ENCODE measurements at regions not wholly inside any gene's neighbourhood (a gene's known extent, or its start where the extent isn't known, plus 50 kb on each side); places are given as distances from the start of the nearest gene placed in this dataset.

- H3K4me3 Mint-ChIP-seq: no peak overlapping the region
These were observed 144.7 kb upstream of the SHB start for GRCh38 chr9:38213631-38214299.

GRCh38 chr9:38212016-38212415 lies 143.0 kb upstream of the SHB start:
- no peak for ATAC-seq
- H3K9me3 Mint-ChIP-seq: no peaks in the 10 kb centered on the region
- H3K4me3 Mint-ChIP-seq: no peak overlapping the region
- no peaks in the 10 kb centered on the region for H3K4me1 Mint-ChIP-seq
- no peak overlapping the region for H3K27ac Mint-ChIP-seq
- DNase-seq (ENCODE audit: low spot score in 2 of 2): no peak
- H3K36me3 Mint-ChIP-seq: no peaks in the 10 kb centered on the region

More at GRCh38 chr9:38213631-38214299, 144.7 kb upstream of the SHB start:
- DNase-seq (ENCODE audit: low spot score in 2 of 2): no peak
- Mint-ChIP-seq H3K9me3 (no peaks in the 10 kb centered on the region), H3K4me1 (no peaks in the 10 kb centered on the region), H3K27ac (no peak overlapping the region), H3K36me3 (no peaks in the 10 kb centered on the region)
- no peak for ATAC-seq

- no peaks in the 10 kb centered on the region for H3K9me3 Mint-ChIP-seq
These were observed 142.0 kb upstream of the SHB start for GRCh38 chr9:38211002-38211401.

GRCh38 chr9:38208206-38208901 lies 139.3 kb upstream of the SHB start:
- no peak overlapping the region for H3K27ac Mint-ChIP-seq
- no peak for DNase-seq (ENCODE audit: low spot score in 2 of 2)
- H3K36me3 Mint-ChIP-seq: no peaks in the 10 kb centered on the region
- no peak for ATAC-seq
- no peak overlapping the region for H3K4me3 Mint-ChIP-seq
- H3K9me3 Mint-ChIP-seq: no peaks in the 10 kb centered on the region
- H3K4me1 Mint-ChIP-seq: no peaks in the 10 kb centered on the region

More at GRCh38 chr9:38211002-38211401, 142.0 kb upstream of the SHB start:
- Mint-ChIP-seq H3K4me3 (no peak overlapping the region), H3K27ac (no peak overlapping the region), H3K4me1 (no peaks in the 10 kb centered on the region), H3K36me3 (no peaks in the 10 kb centered on the region)
- no peak for ATAC-seq
- no peak for DNase-seq (ENCODE audit: low spot score in 2 of 2)

GRCh38 chr9:38207247-38207778 lies 138.3 kb upstream of the SHB start:
- ATAC-seq (no peak), DNase-seq (ENCODE audit: low spot score in 2 of 2) (no peak)
- Mint-ChIP-seq H3K36me3 (no peaks in the 10 kb centered on the region), H3K4me1 (no peaks in the 10 kb centered on the region), H3K9me3 (no peaks in the 10 kb centered on the region), H3K4me3 (no peak overlapping the region), H3K27ac (no peak overlapping the region)

- Mint-ChIP-seq H3K27ac (no peak overlapping the region), H3K36me3 (no peaks in the 10 kb centered on the region), H3K4me3 (no peak overlapping the region), H3K4me1 (no peaks in the 10 kb centered on the region), H3K9me3 (no peaks in the 10 kb centered on the region)
- ATAC-seq (no peak), DNase-seq (ENCODE audit: low spot score in 2 of 2) (no peak)
These were observed 136.3 kb upstream of the SHB start for GRCh38 chr9:38205279-38205678.

GRCh38 chr9:38202336-38202938 lies 133.4 kb upstream of the SHB start:
- Mint-ChIP-seq H3K4me1 (no peaks in the 10 kb centered on the region), H3K27ac (no peak overlapping the region), H3K9me3 (no peaks in the 10 kb centered on the region), H3K4me3 (no peak overlapping the region), H3K36me3 (no peaks in the 10 kb centered on the region)
- ATAC-seq (no peak), DNase-seq (ENCODE audit: low spot score in 2 of 2) (no peak)

- no peak for DNase-seq (ENCODE audit: low spot score in 2 of 2)
- H3K27ac Mint-ChIP-seq: no peak overlapping the region
These were observed 132.8 kb upstream of the SHB start for GRCh38 chr9:38201844-38202243.

GRCh38 chr9:38200431-38200830 lies 131.4 kb upstream of the SHB start:
- DNase-seq (ENCODE audit: low spot score in 2 of 2) (no peak), ATAC-seq (no peak)
- no peaks in the 10 kb centered on the region for H3K4me1 Mint-ChIP-seq
- no peak overlapping the region for H3K27ac Mint-ChIP-seq
- no peaks in the 10 kb centered on the region for H3K36me3 Mint-ChIP-seq
- no peaks in the 10 kb centered on the region for H3K9me3 Mint-ChIP-seq
- H3K4me3 Mint-ChIP-seq: no peak overlapping the region

More at GRCh38 chr9:38201844-38202243, 132.8 kb upstream of the SHB start:
- Mint-ChIP-seq H3K4me1 (no peaks in the 10 kb centered on the region), H3K9me3 (no peaks in the 10 kb centered on the region), H3K4me3 (no peak overlapping the region), H3K36me3 (no peaks in the 10 kb centered on the region)
- ATAC-seq: no peak

GRCh38 chr9:38198140-38198539 lies 129.1 kb upstream of the SHB start:
- no peaks in the 10 kb centered on the region for H3K9me3 Mint-ChIP-seq
- no peak overlapping the region for H3K27ac Mint-ChIP-seq
- no peak overlapping the region for H3K4me3 Mint-ChIP-seq
- DNase-seq (ENCODE audit: low spot score in 2 of 2) (no peak), ATAC-seq (no peak)
- H3K4me1 Mint-ChIP-seq: no peaks in the 10 kb centered on the region
- no peaks in the 10 kb centered on the region for H3K36me3 Mint-ChIP-seq

- ATAC-seq (no peak), DNase-seq (ENCODE audit: low spot score in 2 of 2) (no peak)
- Mint-ChIP-seq H3K36me3 (no peaks in the 10 kb centered on the region), H3K4me1 (no peaks in the 10 kb centered on the region), H3K4me3 (no peak overlapping the region), H3K27ac (no peak overlapping the region), H3K9me3 (no peaks in the 10 kb centered on the region)
These were observed 127.7 kb upstream of the SHB start for GRCh38 chr9:38196714-38197113.

- no peak overlapping the region for H3K27ac Mint-ChIP-seq
- ATAC-seq (no peak), DNase-seq (ENCODE audit: low spot score in 2 of 2) (no peak)
- H3K36me3 Mint-ChIP-seq: no peaks in the 10 kb centered on the region
- no peak overlapping the region for H3K4me3 Mint-ChIP-seq
- no peaks in the 10 kb centered on the region for H3K9me3 Mint-ChIP-seq
- H3K4me1 Mint-ChIP-seq: no peaks in the 10 kb centered on the region
These were observed 126.7 kb upstream of the SHB start for GRCh38 chr9:38195737-38196161.

GRCh38 chr9:38194870-38195269 lies 125.8 kb upstream of the SHB start:
- ATAC-seq (no peak), DNase-seq (ENCODE audit: low spot score in 2 of 2) (no peak)
- no peak overlapping the region for H3K27ac Mint-ChIP-seq
- no peaks in the 10 kb centered on the region for H3K4me1 Mint-ChIP-seq
- H3K4me3 Mint-ChIP-seq: no peak overlapping the region
- H3K36me3 Mint-ChIP-seq: no peaks in the 10 kb centered on the region
- no peaks in the 10 kb centered on the region for H3K9me3 Mint-ChIP-seq

GRCh38 chr9:38192731-38193265 lies 123.8 kb upstream of the SHB start:
- no peaks in the 10 kb centered on the region for H3K4me1 Mint-ChIP-seq
- no peak overlapping the region for H3K27ac Mint-ChIP-seq
- no peak for DNase-seq (ENCODE audit: low spot score in 2 of 2)
- no peaks in the 10 kb centered on the region for H3K9me3 Mint-ChIP-seq
- H3K4me3 Mint-ChIP-seq: no peak overlapping the region
- no peaks in the 10 kb centered on the region for H3K36me3 Mint-ChIP-seq
- no peak for ATAC-seq

GRCh38 chr9:38186404-38187115 lies 117.5 kb upstream of the SHB start:
- Mint-ChIP-seq H3K4me3 (no peak overlapping the region), H3K4me1 (no peaks in the 10 kb centered on the region), H3K9me3 (no peaks in the 10 kb centered on the region), H3K27ac (no peak overlapping the region), H3K36me3 (no peaks in the 10 kb centered on the region)
- ATAC-seq: no peak
- no peak for DNase-seq (ENCODE audit: low spot score in 2 of 2)

All from stimulated activated effector memory CD8-positive, alpha-beta T cell treated with anti-CD3 and anti-CD28 coated beads, Interleukin-12 subunit alpha, Interleukin-12 subunit beta, amount 100 ng/mL, for 72 hours (primary cell).